ENCODE measurements at regions not wholly inside any gene's neighbourhood (a gene's known extent, or its start where the extent isn't known, plus 50 kb on each side); places are given as distances from the start of the nearest gene placed in this dataset.

DNA sequence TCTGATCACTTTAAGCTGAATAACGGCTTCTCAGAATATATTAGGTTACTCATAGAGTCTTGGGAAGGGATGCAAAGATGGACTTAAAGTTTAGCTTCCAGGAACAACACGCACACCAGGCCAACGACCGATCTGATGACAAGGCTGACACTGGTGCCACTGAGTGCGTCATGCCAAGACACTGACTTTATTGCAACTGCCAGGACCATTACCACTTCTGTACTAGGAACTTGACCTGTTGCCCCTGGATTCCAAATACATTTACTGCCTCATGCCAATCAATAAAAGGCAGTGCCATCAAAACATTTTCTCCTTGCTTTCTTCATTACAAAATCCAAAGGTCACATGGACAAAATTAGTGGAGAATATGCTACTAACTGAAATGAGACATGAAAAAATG, 505.9 kb upstream of the CTSO start:
- no peak for DNase-seq (ENCODE audit: low read depth, low spot score)
- H3K27ac ChIP-seq = no peak overlapping the region

GRCh38 chr4:156456830-156457229, 503.2 kb upstream of the CTSO start:
- H3K4me3 ChIP-seq = no peak overlapping the region
- H3K36me3 ChIP-seq (ENCODE audit: insufficient read depth, low read length) = no peaks in the 10 kb centered on the region
- no peak overlapping the region for H3K9ac ChIP-seq (ENCODE audit: insufficient read length)
- no peak overlapping the region for H3K27ac ChIP-seq
- TF ChIP-seq POLR2AphosphoS5 (IDR thresholded peaks at IDR 0.05; ENCODE audit: borderline replicate concordance, low read depth, low read length) (no peak), FOXP2 (optimal IDR thresholded peaks at IDR 0.05; ENCODE audit: control extremely low read depth, extremely low read length, insufficient read depth) (no peak), EZH2 (IDR thresholded peaks at IDR 0.05) (no peak)
- no peak for DNase-seq (ENCODE audit: low read depth, low spot score)
- H3K9me3 ChIP-seq (ENCODE audit: low read depth, low read length) = no peaks in the 10 kb centered on the region

More for the DNA sequence above, 505.9 kb upstream of the CTSO start:
- Histone ChIP-seq H3K4me3 (no peak overlapping the region), H3K9me3 (ENCODE audit: low read depth, low read length) (no peaks in the 10 kb centered on the region), H3K36me3 (ENCODE audit: insufficient read depth, low read length) (no peaks in the 10 kb centered on the region), H3K9ac (ENCODE audit: insufficient read length) (no peak overlapping the region)
- TF ChIP-seq FOXP2 (optimal IDR thresholded peaks at IDR 0.05; ENCODE audit: control extremely low read depth, extremely low read length, insufficient read depth) (no peak), EZH2 (IDR thresholded peaks at IDR 0.05) (no peak), POLR2AphosphoS5 (IDR thresholded peaks at IDR 0.05; ENCODE audit: borderline replicate concordance, low read depth, low read length) (no peak)

DNA sequence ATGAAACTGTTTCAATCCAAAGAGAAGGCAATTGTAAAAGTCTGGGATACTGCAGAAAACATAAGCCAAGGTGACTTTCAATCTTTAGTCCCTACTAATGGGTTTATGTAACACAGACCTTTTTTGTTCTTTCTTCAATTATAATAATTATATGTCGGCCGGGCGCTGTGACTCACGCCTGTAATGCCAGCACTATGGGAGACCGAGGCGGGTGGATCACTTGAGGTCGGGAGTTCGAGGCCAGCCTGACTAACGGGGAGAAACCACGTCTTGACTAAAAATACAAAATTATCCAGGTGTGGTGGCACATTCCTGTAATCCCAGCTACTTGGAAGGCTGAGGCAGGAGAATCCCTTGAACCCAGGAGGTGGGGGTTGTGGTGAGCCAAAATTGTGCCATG, 489.8 kb upstream of the CTSO start:
- no peak overlapping the region for H3K27ac ChIP-seq
- H3K9ac ChIP-seq (ENCODE audit: insufficient read length) = no peak overlapping the region
- H3K4me3 ChIP-seq = no peak overlapping the region
- no peaks in the 10 kb centered on the region for H3K9me3 ChIP-seq (ENCODE audit: low read depth, low read length)
- TF ChIP-seq EZH2 (IDR thresholded peaks at IDR 0.05) (no peak), FOXP2 (optimal IDR thresholded peaks at IDR 0.05; ENCODE audit: control extremely low read depth, extremely low read length, insufficient read depth) (no peak), POLR2AphosphoS5 (IDR thresholded peaks at IDR 0.05; ENCODE audit: borderline replicate concordance, low read depth, low read length) (no peak)
- no peak for DNase-seq (ENCODE audit: low read depth, low spot score)
- H3K36me3 ChIP-seq (ENCODE audit: insufficient read depth, low read length) = no peaks in the 10 kb centered on the region

DNA sequence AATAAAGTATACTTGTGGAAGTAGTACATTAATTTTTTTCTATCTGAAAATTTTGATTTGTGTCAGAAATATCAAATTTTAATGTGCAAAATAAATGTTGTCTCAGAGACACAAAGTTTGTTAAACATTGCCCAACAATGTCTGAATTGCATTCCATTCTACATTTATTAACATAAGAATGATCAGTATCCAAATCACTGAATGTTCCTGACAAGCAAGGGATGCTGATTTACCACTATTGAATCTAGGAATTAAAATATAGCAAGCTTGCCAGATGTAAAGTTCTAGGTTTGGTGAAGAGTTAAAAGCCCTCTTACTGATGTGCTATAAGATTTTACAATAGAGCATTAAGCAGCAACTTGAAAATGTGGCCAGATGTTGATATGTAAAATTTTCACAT, 489.2 kb upstream of the CTSO start:
- no peak for TF ChIP-seq EZH2 (IDR thresholded peaks at IDR 0.05)
- no peak for TF ChIP-seq FOXP2 (optimal IDR thresholded peaks at IDR 0.05; ENCODE audit: control extremely low read depth, extremely low read length, insufficient read depth)
- TF ChIP-seq POLR2AphosphoS5 (IDR thresholded peaks at IDR 0.05; ENCODE audit: borderline replicate concordance, low read depth, low read length) = no peak
- DNase-seq (ENCODE audit: low read depth, low spot score) = no peak
- no peak overlapping the region for H3K27ac ChIP-seq

GRCh38 chr4:156439576-156440200, 486.0 kb upstream of the CTSO start:
- TF ChIP-seq POLR2AphosphoS5 (IDR thresholded peaks at IDR 0.05; ENCODE audit: borderline replicate concordance, low read depth, low read length) (no peak), EZH2 (IDR thresholded peaks at IDR 0.05) (no peak), FOXP2 (optimal IDR thresholded peaks at IDR 0.05; ENCODE audit: control extremely low read depth, extremely low read length, insufficient read depth) (no peak)
- no peak for DNase-seq (ENCODE audit: low read depth, low spot score)
- Histone ChIP-seq H3K9ac (ENCODE audit: insufficient read length) (no peak overlapping the region), H3K27ac (no peak overlapping the region), H3K9me3 (ENCODE audit: low read depth, low read length) (no peaks in the 10 kb centered on the region), H3K4me3 (no peak overlapping the region), H3K36me3 (ENCODE audit: insufficient read depth, low read length) (no peaks in the 10 kb centered on the region)

More for the DNA sequence above, 489.2 kb upstream of the CTSO start:
- Histone ChIP-seq H3K4me3 (no peak overlapping the region), H3K36me3 (ENCODE audit: insufficient read depth, low read length) (no peaks in the 10 kb centered on the region), H3K9ac (ENCODE audit: insufficient read length) (no peak overlapping the region), H3K9me3 (ENCODE audit: low read depth, low read length) (no peaks in the 10 kb centered on the region)

DNA sequence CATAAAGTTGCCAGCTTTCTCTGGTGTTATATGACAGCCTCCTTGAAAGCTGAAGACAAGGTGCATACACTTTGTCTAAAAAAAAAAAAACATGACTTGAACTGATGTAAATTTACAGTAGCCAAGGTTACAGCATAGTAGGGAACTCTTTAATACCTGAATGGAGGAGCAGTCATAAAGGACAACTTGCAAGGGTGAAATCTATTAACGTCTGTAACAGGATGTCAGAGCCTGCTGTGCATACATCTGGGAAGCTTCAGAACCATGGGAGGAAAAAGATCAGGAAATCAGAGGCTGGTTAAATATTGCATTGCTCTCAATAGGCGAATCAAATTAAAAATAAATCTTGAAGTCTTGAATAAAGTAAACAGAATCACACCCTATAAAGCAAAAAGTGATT, 484.0 kb upstream of the CTSO start:
- TF ChIP-seq EZH2 (IDR thresholded peaks at IDR 0.05) (no peak), POLR2AphosphoS5 (IDR thresholded peaks at IDR 0.05; ENCODE audit: borderline replicate concordance, low read depth, low read length) (no peak), FOXP2 (optimal IDR thresholded peaks at IDR 0.05; ENCODE audit: control extremely low read depth, extremely low read length, insufficient read depth) (no peak)
- no peak overlapping the region for H3K9ac ChIP-seq (ENCODE audit: insufficient read length)
- no peaks in the 10 kb centered on the region for H3K36me3 ChIP-seq (ENCODE audit: insufficient read depth, low read length)
- DNase-seq (ENCODE audit: low read depth, low spot score) = no peak
- no peak overlapping the region; the same call in 1 of the 2 replicates for H3K27ac ChIP-seq
- no peak overlapping the region for H3K4me3 ChIP-seq
- H3K9me3 ChIP-seq (ENCODE audit: low read depth, low read length) = no peaks in the 10 kb centered on the region

GRCh38 chr4:156422576-156422975, 468.9 kb upstream of the CTSO start:
- Histone ChIP-seq H3K27ac (no peak overlapping the region), H3K9ac (ENCODE audit: insufficient read length) (no peak overlapping the region), H3K4me3 (no peak overlapping the region), H3K36me3 (ENCODE audit: insufficient read depth, low read length) (no peaks in the 10 kb centered on the region), H3K9me3 (ENCODE audit: low read depth, low read length) (no peaks in the 10 kb centered on the region)
- DNase-seq (ENCODE audit: low read depth, low spot score) = no peak
- TF ChIP-seq POLR2AphosphoS5 (IDR thresholded peaks at IDR 0.05; ENCODE audit: borderline replicate concordance, low read depth, low read length) (no peak), FOXP2 (optimal IDR thresholded peaks at IDR 0.05; ENCODE audit: control extremely low read depth, extremely low read length, insufficient read depth) (no peak), EZH2 (IDR thresholded peaks at IDR 0.05) (no peak)

GRCh38 chr4:156420623-156421022, 467.0 kb upstream of the CTSO start:
- H3K9me3 ChIP-seq (ENCODE audit: low read depth, low read length) = no peaks in the 10 kb centered on the region
- DNase-seq (ENCODE audit: low read depth, low spot score) = no peak
- no peak overlapping the region for H3K9ac ChIP-seq (ENCODE audit: insufficient read length)
- TF ChIP-seq POLR2AphosphoS5 (IDR thresholded peaks at IDR 0.05; ENCODE audit: borderline replicate concordance, low read depth, low read length) (no peak), EZH2 (IDR thresholded peaks at IDR 0.05) (no peak), FOXP2 (optimal IDR thresholded peaks at IDR 0.05; ENCODE audit: control extremely low read depth, extremely low read length, insufficient read depth) (no peak)
- H3K4me3 ChIP-seq = no peak overlapping the region
- no peak overlapping the region for H3K27ac ChIP-seq
- H3K36me3 ChIP-seq (ENCODE audit: insufficient read depth, low read length) = no peaks in the 10 kb centered on the region
